DND-41 (cell line): ENCODE measurements at regions not wholly inside any gene's neighbourhood (a gene's known extent, or its start where the extent isn't known, plus 50 kb on each side); places are given as distances from the start of the nearest gene placed in this dataset.

Experiments
- ATAC-seq: fragments of 200-7000 bp; cut with Tn5 transposase; 3 replicates; pipeline ENCODE4 v1.9.1; 2021; ENCODE audit warnings: low read depth; ENCODE audit not compliant: insufficient read depth
- DNase-seq: peaks from one replicate; pipeline ENCODE4 v3.0.0-alpha.2; 2020
- H2AFZ ChIP-seq: 2 replicates; pipeline ENCODE4 v1.6.0; 2012; ENCODE audit warnings: low read depth, low read length
- H3K27ac ChIP-seq: 2 replicates; pipeline ENCODE4 v1.5.1; 2012; ENCODE audit warnings: low read length, inconsistent platforms
- H3K27me3 ChIP-seq: fragments of 200-600 bp; sonication (generic); 2 replicates; pipeline ENCODE4 v1.6.0; 2012; ENCODE audit warnings: low read length, mild to moderate bottlenecking, inconsistent platforms; ENCODE audit not compliant: insufficient read depth, poor library complexity
- H3K36me3 ChIP-seq: 2 replicates; pipeline ENCODE4 v1.5.1; 2012; ENCODE audit warnings: low read length, inconsistent platforms; ENCODE audit not compliant: insufficient read depth
- H3K4me1 ChIP-seq: 2 replicates; pipeline ENCODE4 v1.5.1; 2012; ENCODE audit warnings: mild to moderate bottlenecking, low read length; ENCODE audit not compliant: insufficient read depth
- H3K4me2 ChIP-seq: 2 replicates; pipeline ENCODE4 v1.6.0; 2012; ENCODE audit warnings: mild to moderate bottlenecking, moderate library complexity, low read length, inconsistent platforms; ENCODE audit not compliant: insufficient read depth
- H3K4me3 ChIP-seq, 2 experiments: fragments of 200-600 bp in 1 of 2; shearing (Covaris generic) in 1 of 2; 2 replicates each; pipeline ENCODE4 v1.5.1; 2012 to 2016; ENCODE audit warnings: inconsistent platforms in 2 of 2, low read length in 2 of 2, mild to moderate bottlenecking in 2 of 2, low read depth in 1 of 2, moderate library complexity in 1 of 2
- H3K79me2 ChIP-seq: 2 replicates; pipeline ENCODE4 v1.6.0; 2012; ENCODE audit warnings: low read length, inconsistent platforms; ENCODE audit not compliant: insufficient read depth
- H3K9ac ChIP-seq: 2 replicates; pipeline ENCODE4 v1.6.0; 2012; ENCODE audit warnings: low read depth, mild to moderate bottlenecking, inconsistent platforms, low read length, moderate library complexity
- H3K9me3 ChIP-seq: 2 replicates; pipeline ENCODE4 v1.5.1; 2012; ENCODE audit warnings: low read length, moderate library complexity, mild to moderate bottlenecking, inconsistent platforms; ENCODE audit not compliant: insufficient read depth, severe bottlenecking
- H4K20me1 ChIP-seq: 2 replicates; pipeline ENCODE4 v1.6.0; 2012; ENCODE audit warnings: low read length; ENCODE audit not compliant: insufficient read depth
- EZH2 ChIP-seq: IDR thresholded peaks from 3 replicates; pipeline ENCODE4 v1.6.1; 2012; ENCODE audit warnings: borderline replicate concordance, low read depth, mild to moderate bottlenecking, moderate library complexity, low read length, inconsistent platforms; ENCODE audit not compliant: severe bottlenecking
- TF ChIP-seq, protein P1 (sequence below): IDR thresholded peaks from 2 replicates; pipeline ENCODE4 v1.5.1; 2012; ENCODE audit warnings: borderline replicate concordance, low read length, moderate library complexity, mild to moderate bottlenecking; ENCODE audit not compliant: poor library complexity, severe bottlenecking; ENCODE audit errors: extremely low read depth

DNA sequence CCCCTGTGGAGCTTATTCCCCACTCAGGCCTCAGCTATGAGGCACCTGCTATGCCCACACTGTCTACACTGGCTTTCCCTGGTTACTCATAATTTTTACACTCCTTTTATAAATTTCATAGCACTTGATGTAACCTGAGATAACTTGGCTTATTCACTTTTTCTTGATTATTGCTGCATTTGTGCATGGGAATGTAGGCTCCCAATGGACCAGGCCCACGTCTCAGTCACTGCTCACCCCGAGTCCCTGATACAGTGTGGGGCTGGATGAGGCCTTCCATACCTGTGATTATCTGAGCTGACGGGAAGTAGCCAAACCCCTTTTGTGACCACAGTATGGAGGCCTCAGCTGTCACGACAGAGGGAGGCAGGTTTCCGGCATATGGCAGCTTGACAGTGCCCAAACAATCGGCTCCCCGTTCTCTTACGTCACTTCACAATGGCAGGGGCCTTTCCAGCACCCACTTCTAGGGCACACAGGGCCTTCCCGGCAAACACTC lies 645.3 kb downstream of the ACTR3B start:
- Histone ChIP-seq H3K4me3 (no peak overlapping the region), H3K27me3 (no peaks in the 10 kb centered on the region), H4K20me1 (no peaks in the 10 kb centered on the region), H3K9ac (no peak overlapping the region), H2AFZ (no peak overlapping the region), H3K9me3 (peaks cover 5% of the 10 kb centered on the region), H3K4me1 (no peaks in the 10 kb centered on the region), H3K79me2 (no peaks in the 10 kb centered on the region), H3K4me2 (no peak overlapping the region), H3K36me3 (no peaks in the 10 kb centered on the region), H3K27ac (no peak overlapping the region)
- no peak for ATAC-seq
- TF ChIP-seq, protein P1, sequence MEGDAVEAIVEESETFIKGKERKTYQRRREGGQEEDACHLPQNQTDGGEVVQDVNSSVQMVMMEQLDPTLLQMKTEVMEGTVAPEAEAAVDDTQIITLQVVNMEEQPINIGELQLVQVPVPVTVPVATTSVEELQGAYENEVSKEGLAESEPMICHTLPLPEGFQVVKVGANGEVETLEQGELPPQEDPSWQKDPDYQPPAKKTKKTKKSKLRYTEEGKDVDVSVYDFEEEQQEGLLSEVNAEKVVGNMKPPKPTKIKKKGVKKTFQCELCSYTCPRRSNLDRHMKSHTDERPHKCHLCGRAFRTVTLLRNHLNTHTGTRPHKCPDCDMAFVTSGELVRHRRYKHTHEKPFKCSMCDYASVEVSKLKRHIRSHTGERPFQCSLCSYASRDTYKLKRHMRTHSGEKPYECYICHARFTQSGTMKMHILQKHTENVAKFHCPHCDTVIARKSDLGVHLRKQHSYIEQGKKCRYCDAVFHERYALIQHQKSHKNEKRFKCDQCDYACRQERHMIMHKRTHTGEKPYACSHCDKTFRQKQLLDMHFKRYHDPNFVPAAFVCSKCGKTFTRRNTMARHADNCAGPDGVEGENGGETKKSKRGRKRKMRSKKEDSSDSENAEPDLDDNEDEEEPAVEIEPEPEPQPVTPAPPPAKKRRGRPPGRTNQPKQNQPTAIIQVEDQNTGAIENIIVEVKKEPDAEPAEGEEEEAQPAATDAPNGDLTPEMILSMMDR = no peak
- DNase-seq = no peak

DNA sequence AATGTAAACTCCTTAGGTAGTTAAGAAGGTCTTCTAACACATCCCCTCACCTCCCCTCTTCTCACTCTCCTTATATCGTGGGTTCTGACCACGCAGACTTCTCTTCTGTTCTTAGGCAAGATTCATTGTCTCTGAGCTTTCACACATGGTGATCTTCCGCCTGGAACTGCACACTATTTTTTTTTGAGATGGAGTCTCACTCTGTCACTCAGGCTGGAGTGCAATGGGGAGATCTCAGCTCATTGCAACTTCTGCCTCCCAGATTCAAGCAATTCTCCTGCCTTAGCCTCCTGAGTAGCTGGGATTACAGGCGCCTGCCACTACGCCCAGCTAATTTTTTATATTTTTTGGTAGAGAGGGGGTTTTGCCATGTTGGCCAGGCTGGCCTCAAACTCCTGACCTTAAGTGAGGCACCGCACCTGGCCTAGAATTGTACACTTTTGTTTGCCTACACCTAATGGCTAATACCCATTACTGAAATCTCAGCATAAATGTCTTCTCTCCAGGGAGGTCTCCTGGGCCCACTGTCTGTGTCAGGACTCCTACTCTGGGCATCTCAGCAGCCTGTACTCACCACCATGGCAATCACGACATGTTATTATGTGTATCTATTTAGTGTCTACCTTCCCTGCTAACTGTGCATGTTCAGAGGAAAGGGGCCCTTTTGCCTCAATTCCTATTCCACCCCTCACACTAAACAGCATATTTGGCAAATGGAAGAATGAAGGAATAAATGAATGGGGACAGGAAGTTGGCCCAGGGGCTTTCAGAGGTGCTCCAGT lies 646.3 kb upstream of the DPP6 start:
- Histone ChIP-seq H3K9ac (no peak overlapping the region), H3K27ac (no peak overlapping the region), H3K36me3 (no peaks in the 10 kb centered on the region), H2AFZ (no peak overlapping the region), H4K20me1 (no peaks in the 10 kb centered on the region), H3K4me3 (no peak overlapping the region), H3K27me3 (no peaks in the 10 kb centered on the region), H3K4me1 (no peaks in the 10 kb centered on the region), H3K9me3 (peaks cover 5% of the 10 kb centered on the region), H3K4me2 (no peak overlapping the region), H3K79me2 (no peaks in the 10 kb centered on the region)
- DNase-seq (no peak), ATAC-seq (no peak)
- TF ChIP-seq EZH2 = no peak
- TF ChIP-seq, protein P1 = no peak

DNA sequence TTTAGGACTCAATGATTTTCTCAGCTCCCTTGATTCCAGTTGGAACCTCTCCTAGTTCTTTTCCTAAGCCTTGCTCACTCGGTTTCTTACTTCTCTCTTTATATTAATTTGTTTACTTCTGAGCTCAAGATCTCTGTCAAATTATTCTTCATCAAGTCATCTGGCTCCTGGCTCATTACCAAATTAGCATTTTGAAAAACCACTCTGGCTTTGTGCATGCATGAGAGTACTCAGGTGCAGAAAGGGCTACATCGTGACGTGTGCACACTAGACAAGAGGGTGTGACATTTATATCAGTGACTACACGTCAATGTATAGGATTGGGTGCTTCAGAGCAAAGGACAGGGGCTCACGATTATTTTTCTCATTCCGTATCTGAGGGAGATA lies 645.7 kb upstream of the DPP6 start:
- Histone ChIP-seq H3K79me2 (no peaks in the 10 kb centered on the region), H3K4me3 (no peak overlapping the region), H3K27ac (no peak overlapping the region), H3K9me3 (peaks cover 5% of the 10 kb centered on the region), H3K27me3 (no peaks in the 10 kb centered on the region), H3K4me2 (no peak overlapping the region), H4K20me1 (no peaks in the 10 kb centered on the region), H2AFZ (no peak overlapping the region), H3K36me3 (no peaks in the 10 kb centered on the region), H3K9ac (no peak overlapping the region), H3K4me1 (no peaks in the 10 kb centered on the region)
- TF ChIP-seq, protein P1 = no peak
- no peak for TF ChIP-seq EZH2
- no peak for ATAC-seq
- DNase-seq = no peak
